ENCODE measurements at regions not wholly inside any gene's neighbourhood (a gene's known extent, or its start where the extent isn't known, plus 50 kb on each side); places are given as distances from the start of the nearest gene placed in this dataset.

DNA sequence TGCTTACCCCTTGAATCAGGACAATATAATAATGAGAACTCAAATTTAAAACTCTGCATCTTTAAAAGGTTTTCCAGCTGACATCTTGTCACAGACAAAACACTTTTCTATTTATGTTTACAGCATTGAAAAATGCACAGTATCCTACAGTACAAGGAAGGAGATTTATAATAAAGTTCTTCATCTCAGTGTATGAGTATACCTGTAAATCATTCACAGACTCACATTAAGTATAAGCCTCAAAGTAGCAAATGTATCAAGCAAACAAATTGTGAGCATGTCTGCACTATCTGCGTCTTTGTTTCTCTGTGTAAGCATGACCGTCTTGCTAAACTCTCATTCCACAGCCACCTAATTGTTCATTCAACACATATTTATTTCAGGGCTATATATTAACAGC is 52.8 kb downstream of the PPP1R2C start:
- no peak for DNase-seq (ENCODE audit: low read depth)

DNA sequence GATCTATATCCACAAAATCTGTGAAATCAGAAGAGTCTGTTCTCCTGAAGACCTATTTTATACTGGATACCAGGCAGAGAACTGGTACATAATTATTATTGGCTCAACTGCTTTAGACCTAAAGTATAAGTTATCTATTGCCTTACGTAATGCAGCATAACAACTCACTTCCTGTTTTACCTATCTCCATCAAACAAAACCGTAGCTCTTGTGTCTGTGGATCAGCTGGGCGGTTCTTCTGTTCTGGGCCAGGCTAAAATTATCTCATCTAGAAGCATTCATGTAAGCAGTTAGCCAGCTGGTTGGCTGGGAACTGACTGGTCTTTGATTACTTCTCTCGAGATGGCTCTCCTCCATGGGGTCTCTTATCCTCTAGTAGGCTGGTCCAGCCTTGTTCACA is 57.8 kb downstream of the PPP1R2C start:
- DNase-seq (ENCODE audit: low read depth) = no peak

GRCh38 chrX:42715701-42716262 is 62.2 kb downstream of the PPP1R2C start:
- DNase-seq (ENCODE audit: low read depth) = no peak

DNA sequence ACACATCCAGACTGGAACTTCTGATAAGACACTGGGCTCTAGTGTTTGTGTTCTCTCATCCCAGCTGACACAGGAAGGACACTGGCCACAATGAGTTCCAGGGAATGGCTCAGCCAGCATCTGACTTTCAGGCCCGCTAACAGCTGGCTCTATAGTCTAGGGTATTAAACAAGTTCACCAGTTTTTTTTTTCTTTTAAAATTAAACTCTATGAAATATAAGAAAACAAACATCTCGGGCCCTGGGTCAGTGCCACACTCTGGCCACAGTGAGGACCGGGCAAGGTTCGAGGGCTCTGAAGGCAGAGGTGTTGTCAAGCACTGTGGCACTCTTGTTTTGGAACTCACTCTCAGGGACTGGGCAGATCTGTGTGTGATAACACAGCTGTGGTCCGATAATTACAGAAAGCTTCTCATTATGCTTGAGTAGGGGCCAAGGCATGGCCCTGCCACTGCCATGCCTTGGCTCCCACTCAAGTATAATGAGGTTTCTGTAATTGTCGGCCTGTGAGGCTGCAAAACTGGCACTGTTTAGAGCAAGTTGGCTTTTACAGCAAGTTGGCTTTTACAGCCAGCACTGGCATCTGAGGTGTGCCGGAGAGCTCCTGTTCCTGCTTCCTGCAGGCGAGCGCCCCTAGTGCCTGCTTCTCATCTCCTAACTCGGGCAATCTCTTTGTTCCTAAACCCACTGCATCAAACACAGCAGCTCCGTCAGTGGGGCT is 62.8 kb downstream of the PPP1R2C start:
- peak; percentile 19 for DNase-seq (ENCODE audit: low read depth)

- DNase-seq (ENCODE audit: low read depth) = no peak
Observed at GRCh38 chrX:42710452-42710851, 67.5 kb downstream of the PPP1R2C start.

DNA sequence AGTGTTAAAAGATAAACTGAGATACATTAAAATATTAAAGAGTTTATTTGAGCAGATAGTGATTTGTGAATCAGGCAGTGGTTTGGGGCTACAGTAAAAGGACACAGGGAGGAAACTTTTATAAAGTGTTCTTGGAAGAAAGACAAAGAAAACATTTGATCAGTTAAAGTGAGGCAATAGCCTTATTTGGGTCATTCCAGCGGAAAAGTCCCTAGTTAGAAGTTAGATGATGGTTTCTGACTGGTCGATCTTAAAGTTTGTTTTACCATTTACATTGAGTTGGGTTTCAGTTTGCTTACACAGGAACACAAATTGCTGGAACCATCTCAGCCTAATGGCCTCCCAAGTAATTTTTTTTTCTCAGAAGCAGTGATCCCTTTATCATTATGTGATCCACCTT is 69.7 kb downstream of the PPP1R2C start:
- no peak for DNase-seq (ENCODE audit: low read depth)

DNA sequence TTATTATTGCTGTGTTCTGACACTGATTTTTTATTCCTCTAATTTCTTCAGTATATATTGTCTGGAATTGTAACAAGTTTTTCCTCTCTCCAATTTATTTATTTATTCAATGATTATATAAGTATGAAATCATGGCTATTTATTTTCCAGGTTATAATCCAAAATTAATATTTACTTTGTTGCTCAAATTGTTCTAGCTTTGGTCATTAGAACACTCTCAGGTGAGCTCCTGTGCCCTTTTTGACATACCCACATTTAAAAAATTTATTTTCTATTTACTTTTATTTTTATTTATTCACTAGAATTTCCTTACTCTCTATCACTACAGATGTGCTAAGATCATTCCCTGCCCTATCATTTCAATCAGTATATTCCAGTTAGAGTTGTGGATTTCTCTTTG is 70.2 kb downstream of the PPP1R2C start:
- DNase-seq (ENCODE audit: low read depth) = no peak

GRCh38 chrX:42704454-42704853 is 73.5 kb downstream of the PPP1R2C start:
- DNase-seq (ENCODE audit: low read depth) = no peak

DNA sequence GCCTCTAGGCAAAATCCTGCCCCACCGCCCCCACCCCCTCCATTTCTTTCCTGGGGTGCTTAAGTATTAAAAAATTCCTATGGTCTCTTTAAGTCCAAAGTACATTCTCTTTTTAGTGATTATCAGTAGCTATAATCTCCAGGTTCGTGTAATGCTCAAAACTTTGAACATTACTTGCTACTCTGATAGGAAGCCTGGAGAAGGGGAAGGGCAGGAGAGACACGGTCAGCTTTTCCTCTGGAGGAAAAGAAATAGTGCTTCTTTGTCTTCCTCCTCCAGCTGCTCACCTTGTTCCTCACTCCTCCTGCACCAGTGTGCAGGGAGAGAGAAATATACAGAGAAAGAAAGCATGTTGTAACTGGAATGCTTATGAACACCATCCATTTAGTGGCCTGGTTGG is 80.4 kb downstream of the PPP1R2C start:
- no peak for DNase-seq (ENCODE audit: low read depth)

DNA sequence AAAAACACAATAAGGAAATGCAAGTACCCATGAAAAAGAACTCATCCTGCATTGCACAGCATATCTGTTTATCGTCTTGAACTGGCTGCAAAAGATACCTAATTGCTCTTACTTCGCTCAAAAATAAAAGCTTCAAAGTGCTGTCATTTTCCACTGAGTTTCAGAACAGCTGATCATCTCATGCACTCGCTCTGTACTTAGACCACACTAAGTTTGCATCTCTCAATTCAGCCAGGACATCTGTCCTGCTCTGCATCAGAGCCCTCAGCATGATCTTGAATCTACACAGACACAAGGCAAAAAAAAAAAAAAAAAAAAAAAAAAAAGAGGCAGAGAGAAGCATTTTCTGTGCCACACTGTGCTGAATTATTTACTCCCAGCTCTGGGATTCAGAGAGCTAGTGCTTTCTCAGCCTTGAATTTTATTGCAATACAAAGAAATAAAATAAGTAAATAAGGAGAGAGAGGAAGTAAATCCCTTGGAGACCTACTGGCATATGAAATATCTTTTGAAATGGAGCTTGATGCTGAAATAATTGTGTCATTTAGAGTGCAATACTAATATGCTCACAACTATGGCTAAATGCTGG is 81.3 kb downstream of the PPP1R2C start:
- DNase-seq (ENCODE audit: low read depth) = no peak

DNA sequence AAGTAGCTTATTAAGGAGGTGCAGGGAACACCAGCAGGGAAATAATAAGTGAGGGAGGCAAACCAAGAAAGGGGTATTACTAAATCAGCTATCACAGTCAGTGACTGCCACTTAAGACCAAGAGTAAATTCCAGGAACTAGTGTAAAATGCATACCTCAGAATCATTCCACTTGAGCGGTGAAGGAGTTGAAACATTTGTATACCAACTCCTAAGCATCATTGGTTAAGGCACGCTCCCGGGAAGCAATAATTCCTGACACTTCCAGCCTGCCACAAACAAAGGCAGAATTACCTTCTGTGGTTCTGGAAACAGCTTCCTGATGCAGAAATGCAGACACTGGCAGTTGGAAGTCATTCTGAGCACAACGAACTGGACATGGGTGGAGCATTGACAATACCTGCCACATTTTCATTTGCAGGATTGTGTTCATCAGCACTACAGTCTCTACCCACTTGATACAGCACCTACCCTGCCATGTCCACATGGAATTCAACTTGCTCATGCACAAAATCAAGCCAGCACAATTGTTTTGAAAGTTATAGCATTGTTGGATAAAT is 82.1 kb downstream of the PPP1R2C start:
- DNase-seq (ENCODE audit: low read depth) = no peak

GRCh38 chrX:42694260-42694815 is 83.6 kb downstream of the PPP1R2C start:
- no peak for DNase-seq (ENCODE audit: low read depth)

DNA sequence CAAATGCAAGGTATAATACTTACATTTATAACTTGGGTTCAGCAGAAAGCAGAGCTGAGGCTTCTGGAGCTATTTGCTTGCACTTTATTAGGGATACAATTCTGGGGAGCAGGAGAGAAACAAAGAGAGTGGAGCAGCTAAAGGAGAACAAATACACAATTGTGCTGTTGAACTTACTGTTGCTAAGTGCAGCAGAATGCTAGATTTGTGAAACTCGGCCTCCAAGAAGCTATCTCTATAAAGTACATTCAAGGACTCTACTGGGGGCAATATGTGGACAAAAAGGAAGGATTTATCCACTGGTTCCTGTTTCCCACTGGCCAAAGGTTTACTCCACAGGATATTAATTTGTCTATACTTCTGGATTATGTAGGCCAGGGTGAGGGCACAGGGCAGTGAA is 86.8 kb downstream of the PPP1R2C start:
- DNase-seq (ENCODE audit: low read depth) = no peak

GRCh38 chrX:42686706-42687105 is 91.3 kb downstream of the PPP1R2C start:
- no peak for DNase-seq (ENCODE audit: low read depth)

DNA sequence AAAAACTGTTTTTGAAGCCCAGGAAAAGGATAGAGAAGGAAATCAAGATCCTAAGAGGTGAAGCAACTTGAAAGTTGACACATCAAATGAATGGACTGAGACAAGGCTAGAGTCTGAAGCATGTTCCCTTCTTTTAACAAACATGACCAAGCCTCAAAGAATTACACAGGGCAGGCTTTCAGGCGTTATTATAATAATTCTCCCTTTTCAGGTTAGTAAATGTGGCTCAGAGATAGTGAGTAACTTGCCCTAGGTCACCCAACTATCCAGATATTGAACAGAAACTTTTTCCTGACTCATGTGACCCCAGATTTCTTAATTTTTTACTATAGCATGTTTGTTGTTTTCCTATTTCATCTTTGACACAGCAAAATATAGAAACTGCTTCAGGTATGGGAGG is 91.7 kb downstream of the PPP1R2C start:
- DNase-seq (ENCODE audit: low read depth) = no peak

GRCh38 chrX:42684065-42684464 is 93.9 kb downstream of the PPP1R2C start:
- DNase-seq (ENCODE audit: low read depth) = no peak

DNA sequence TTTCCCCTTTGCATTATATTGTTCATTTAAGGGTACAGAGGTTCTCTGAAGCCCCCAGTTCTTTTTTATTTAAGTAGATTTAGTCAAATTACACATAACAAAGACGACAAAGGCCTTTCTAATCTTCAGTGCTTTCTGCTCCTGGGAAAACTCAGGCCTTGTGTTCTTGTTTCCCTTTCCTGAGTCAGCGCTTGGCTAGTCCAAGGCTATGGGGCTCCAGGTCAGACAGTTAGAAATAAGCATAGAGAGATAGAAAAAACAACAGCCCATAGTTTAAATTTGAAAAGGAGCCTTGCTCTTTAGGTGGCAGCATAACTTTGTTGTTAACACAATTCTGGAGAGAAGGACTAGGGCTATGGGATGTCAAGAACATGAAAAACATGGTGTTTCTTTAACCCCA is 97.3 kb downstream of the PPP1R2C start:
- DNase-seq (ENCODE audit: low read depth) = no peak

- no peak for DNase-seq (ENCODE audit: low read depth)
Observed at GRCh38 chrX:42678133-42678532, 99.8 kb downstream of the PPP1R2C start.

DNA sequence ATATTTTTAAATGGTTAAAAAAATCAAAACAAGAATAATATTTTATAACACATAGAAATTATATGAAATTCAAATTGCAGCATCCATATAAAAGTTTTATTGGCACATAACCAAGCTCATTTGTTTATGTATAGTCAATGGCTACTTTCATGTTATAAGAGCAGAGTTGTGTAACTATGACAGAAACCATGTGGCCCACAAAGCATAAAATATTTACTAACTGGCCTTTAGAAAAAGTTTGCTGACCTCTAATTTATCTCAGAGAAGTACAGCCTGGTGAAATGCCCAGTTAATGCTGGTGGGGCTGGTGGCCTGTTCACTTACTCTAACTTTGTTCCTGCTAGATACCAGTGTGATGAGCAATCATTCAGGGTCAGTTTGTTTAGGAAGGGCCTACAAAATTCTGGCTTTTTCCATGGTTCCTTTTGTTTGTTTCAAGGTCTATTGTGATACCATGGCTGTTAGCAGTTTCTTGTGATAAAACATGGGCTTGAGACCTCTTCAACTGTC is 104.6 kb downstream of the PPP1R2C start:
- DNase-seq (ENCODE audit: low read depth) = no peak

- no peak for DNase-seq (ENCODE audit: low read depth)
Observed at GRCh38 chrX:42664680-42665079, 113.3 kb downstream of the PPP1R2C start.

DNA sequence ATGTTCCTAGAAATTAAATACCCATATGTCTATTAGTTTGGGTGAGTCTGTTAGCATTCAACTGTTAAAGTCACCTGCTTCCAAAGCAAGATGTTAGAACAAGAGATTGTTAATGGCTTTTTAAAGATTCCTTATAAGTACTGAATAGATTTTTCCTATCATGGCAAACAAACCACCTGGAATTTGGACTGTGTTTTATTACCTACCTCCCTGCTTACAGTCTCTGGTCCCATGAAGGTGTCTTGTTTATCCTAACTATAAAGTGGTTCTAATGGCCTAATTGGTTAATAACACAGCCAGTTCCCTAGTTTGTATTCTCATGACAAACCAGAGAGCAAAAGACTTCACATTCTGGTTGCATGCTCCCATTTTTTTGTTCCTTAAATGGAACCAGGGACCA is 149.5 kb downstream of the PPP1R2C start:
- no peak for DNase-seq (ENCODE audit: low read depth)

- DNase-seq (ENCODE audit: low read depth) = no peak
Observed at GRCh38 chrX:42627891-42628290, 150.1 kb downstream of the PPP1R2C start.

- DNase-seq (ENCODE audit: low read depth) = no peak
Observed at GRCh38 chrX:42624524-42624923, 153.4 kb downstream of the PPP1R2C start.
